GM19452 (cell line): ENCODE measurements at regions not wholly inside any gene's neighbourhood (a gene's known extent, or its start where the extent isn't known, plus 50 kb on each side); places are given as distances from the start of the nearest gene placed in this dataset.

Experiments
- ATAC-seq: cut with Tn5 transposase; IDR thresholded peaks from one replicate; pipeline ENCODE4 v1.9.1; 2021; ENCODE audit not compliant: unreplicated experiment

DNA sequence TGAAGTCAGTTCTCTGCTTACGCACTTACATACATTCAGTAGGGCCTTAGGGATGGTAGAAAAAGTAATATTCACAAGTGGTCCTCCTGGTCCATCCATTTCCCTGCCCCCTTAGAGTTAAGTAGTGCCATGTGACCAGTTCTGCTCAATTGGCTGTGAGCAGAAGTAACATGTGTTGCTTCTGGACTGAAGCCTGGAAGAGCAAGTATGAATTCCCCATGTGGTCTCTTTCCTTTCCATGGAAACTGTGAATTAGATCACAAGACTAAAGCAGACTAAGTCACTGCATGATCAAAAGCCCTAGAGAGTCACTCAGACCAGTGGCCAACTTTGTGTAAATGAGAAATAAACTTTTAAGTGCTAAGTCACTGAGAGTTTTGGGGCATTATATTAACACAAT lies 341.7 kb upstream of the CADM1 start:
- ATAC-seq, result no peak

DNA sequence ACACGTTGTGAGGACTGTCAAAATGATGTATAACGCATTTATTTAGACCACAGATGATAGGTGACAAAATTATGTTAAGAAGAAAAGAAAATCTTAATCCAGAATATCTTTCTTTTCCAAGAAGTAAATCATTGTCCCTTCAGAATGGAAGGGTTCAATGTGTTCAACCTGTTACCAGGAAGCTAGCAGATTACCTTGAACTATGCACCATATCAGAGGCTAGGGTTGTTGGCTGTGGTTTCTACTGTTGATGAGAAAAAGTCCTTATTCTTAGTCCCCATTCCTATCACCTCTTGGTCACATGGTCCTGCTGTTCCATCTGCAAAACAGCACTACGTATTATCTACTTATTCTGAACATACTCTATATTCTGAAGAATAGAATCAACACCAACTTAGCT lies 339.5 kb upstream of the CADM1 start:
- no peak for ATAC-seq

DNA sequence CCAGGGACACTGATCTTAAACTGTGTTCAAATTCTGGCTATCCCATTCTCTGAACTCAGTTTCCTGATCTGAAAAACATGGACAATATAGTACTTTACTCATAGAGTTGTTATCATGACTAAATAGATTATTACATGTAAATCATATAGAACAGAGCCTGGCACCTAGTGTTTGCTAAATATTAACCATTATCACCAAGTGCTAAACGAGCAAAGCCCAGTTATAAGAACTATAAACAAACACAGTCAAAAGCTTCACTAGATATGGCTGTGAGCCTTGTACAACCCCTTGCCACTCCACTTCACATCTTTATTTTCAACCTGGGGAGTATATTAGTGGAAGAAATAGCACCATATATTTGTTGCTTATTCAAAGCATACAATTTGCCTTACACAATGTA lies 338.9 kb upstream of the CADM1 start:
- no peak for ATAC-seq

DNA sequence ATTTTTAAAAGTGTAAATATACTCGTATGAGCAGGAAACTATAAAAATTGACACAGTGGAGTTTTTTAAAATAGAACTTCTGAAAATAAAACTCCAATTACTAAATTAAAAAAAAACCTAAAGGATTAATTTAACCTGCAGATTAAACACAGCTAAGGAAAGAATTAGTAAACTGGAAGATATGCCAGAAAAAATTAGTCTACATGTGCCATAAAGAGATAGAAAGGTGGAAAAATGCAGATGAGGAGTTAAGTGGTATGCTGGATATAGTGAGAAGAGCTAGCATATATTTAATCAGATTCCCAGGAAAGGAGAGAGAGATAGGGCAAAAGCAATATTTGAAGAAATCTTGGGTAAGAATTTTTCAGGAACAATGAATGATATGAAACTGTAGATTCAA lies 315.8 kb upstream of the CADM1 start:
- ATAC-seq, result no peak

DNA sequence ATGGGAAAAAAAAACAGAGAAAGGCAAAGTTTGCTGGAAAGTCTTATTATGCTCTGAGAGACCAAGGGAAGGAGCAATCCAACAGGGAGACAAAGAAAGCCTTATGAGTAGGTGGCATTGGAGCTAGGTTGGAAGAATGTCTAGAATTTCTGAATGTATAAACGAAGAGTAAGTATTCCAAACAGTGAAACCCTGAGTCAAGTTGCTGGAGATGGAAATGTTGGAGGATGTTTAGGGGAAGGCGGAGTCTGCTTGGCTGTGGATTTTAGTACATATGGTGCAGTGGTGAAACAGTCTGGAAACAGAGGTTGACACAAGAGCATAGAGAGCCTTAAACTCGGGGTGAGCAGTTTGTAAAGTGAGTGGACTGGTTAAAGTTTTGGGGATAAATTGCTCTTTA lies 314.8 kb upstream of the CADM1 start:
- ATAC-seq, result no peak

DNA sequence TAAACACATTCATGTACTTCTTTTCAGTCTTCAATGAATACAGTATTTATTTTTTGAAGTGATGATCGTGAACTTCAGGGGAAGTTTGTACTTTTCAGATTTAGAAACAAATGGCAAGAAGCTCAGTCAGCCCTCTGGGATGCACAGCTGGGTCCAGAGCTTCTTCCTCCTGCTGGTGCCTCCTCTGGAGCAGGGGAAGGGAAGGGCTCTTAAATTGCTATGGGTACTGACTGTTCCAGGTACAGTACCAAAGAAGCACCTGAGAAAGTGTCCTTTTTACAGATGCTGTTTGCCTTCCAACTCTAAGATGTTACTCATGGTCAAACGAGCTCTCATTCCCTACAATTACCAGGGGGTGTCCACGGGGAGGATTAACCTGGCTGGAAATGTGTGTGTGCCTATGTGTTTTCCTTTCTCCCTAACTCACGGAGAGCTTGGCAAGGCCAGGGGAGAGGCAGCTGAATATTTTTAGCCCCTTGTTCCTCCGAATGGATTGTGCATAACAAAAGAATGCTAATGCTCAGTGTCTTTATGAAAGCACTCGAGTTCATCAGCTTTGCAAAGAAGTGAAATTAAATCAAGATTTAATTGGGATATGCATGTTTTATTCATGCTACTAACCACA lies 313.7 kb upstream of the CADM1 start:
- no peak for ATAC-seq

DNA sequence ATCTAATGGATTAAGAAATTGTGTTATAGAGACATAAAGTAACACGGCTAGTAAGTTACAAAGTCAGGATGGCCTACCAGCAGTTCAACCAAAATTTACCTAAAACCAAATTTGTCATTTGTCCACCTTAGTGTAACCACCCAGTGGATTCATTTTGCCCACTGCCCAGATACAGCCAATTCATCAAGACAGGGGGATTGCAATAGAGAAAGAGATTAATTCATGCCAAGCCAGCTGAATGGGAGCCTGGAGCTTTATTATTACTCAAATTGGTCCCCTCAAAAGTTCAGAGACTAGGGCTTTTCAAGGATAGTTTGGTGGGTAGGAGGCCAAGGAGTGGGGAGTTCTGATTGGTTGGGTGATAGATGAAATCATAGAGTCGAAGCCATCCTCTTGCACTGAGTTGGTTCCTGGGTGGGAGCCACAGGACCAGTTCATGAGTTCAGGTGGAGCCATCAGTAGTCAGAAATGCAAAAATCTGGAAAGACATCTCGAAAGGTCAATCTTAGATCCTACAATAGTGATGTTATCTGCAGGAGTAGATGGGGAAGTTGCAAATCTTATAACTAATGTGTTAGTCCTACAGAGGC lies 304.2 kb upstream of the CADM1 start:
- ATAC-seq, result no peak

DNA sequence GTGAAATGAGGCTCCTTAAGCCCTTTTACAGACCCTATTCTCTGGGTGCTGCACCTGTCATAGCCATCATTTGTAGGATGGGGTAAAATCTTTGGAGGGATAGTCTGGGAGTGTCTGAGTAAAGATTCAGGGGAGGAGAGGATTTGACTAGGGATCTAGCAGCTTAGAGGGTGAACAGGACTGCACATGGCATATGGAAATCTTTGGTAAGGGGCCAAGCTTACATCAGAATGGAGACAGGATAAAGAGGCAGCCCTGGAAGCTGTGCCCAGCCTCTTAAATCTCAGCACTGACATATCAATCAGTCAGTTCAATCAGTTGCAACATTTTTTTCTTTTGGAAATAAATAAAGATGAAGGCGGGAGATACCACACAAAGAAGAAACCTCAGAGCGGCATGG lies 301.8 kb upstream of the CADM1 start:
- no peak for ATAC-seq

DNA sequence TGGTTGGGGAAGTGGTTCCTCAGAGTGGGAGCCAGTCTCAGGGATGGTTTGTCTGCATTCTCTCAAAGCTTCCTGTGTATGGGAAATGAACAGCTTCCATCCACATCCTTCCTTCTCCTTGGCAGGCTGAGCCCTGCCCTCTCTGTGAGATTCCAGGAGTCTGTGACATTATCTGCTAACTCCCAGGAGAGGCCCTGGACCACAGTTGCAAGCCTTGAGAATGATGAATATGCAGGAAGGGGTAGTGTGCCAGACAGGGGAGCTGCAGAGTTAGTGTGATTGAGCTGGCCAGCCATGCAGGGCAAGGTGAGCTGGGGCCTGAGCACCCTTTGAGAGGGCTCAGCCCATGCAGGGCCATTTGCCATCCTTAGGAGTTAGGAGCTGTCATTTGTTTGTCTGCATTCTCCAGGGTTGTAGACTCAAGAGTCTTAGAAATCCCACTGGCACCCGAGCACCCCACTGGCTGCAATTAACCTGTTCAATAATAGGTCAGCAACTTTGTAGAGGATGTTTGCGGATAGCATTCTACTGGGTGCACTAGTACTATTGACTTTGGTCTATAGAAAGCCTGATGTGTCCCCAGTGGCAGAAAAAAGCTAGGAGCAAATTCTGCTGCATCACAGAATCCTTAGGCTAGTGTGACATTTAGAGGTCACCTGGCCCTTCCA lies 299.0 kb upstream of the CADM1 start:
- no peak for ATAC-seq

DNA sequence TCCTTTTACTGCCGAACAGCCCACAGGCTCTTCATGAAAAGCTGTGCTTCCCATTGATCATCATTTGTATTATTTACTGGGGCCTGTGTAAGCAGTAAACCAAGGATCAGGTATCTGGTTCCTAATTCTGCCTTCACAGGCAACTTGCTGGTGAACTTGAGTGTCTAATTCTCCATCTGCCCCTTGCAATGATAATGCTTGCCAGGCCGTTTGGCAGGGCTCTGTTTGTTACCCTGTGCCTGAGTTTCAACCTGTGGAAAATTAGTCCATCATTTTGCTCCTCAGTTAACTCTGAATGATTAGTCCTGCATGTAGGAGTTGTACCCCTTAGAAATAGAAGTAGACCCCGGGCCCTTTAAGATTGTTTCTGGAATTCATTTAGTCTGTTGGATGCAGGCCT lies 298.4 kb upstream of the CADM1 start:
- no peak for ATAC-seq

DNA sequence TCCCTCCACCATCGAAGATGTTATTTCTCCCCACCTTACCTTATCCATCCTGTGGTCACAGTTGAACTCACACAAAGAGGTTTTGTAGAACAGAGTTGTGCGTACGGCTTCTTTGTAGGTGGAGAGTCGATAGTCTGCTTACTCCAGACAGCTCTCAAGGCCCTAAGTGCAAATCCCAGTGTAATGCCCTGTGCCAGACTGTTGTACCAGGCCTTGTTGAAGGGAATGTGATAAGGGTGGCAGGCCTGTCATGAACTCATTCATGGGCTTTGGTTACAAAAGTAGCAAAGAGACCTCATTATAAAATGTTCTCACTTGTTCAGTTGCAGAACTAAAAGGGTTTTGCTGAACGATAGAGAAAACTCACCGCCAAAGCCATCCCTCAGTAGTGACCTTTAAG lies 288.7 kb upstream of the CADM1 start:
- no peak for ATAC-seq

DNA sequence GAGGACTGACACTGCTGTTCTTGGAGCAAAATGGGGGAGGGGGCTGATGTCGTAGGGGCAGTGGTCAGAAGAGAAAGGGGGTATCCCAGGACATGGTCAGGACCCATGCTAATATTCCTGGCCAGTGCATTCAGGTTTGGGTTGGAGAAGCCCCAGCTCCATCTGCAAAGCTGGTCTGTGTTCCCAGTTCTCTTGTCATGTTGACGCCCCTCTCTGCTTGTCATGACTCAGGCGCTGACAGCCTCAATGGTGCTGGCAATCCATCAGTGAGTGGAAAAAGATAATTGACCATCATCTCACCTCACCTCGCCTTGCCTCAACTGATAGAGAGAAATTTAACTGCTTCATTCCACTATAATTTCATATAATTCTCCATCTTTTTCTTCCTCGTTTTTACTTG lies 283.1 kb upstream of the CADM1 start:
- no peak for ATAC-seq

DNA sequence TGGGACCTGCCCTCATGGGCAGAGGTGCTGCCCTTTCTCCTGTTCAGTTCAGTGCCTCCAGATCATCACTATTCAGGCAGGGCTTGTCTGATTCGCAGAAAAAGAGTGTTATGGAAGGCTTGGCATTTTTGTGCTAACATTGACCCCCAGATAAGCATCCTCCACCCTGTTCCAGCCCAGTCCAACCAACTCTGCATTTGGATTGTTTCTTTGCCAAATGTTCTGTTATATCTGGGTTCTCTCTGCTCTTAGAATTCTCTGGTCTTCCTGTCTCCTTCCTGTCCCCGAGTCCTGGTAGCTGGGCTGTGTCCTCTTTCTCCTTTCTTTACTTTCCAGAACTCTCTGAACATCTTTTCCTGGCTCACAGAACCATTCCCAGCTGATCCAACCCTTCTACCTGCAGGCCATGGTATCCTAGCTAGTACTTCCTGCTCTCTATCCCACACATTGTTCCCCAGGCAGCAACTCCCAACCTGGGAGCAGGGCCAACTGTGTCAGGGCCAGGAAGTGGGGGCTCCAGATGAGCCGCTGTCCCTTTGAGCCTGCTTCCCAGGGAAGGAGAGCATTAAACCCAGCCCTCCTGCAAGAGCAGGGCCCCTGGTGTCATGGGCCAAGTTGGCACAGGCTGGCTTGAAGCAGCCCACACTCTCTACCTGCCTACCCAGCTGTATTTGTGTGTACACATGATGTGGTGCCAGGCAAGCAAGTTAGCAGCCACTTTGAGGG lies 280.7 kb upstream of the CADM1 start:
- ATAC-seq, result no peak

DNA sequence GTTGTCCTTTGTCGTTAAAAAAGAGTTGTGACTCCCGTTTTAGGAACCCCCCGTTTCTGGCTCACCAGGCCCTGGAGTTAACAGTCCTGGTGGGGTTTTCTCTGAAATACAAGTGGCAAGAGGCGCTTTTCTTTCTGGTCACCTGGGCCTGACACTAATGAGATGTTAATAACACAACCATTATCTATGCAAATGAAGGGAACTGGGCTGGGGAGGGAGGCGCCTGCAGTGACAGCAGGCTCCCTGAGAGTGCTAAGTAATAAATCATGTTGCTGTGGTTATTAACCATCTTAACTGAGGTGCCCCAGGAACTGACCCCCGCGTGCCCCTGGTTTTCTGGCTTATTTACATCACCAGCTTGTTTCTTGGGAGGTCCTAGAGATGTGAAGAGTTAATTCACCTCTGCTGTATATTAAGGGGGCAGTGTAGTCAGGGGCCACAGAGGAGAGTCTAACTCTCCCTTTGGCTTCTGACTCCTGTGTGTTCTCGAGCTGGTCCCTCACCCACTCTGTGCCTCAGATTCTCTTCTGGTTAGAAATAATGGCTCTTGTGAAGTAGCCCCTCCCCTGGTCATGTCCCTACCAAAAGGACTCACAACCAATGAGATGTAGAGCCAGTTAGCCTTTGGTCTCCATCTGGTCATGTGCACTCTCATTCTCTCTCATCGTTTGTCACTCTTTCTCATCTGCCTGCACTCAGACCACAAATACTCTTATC lies 276.6 kb upstream of the CADM1 start:
- no peak for ATAC-seq

DNA sequence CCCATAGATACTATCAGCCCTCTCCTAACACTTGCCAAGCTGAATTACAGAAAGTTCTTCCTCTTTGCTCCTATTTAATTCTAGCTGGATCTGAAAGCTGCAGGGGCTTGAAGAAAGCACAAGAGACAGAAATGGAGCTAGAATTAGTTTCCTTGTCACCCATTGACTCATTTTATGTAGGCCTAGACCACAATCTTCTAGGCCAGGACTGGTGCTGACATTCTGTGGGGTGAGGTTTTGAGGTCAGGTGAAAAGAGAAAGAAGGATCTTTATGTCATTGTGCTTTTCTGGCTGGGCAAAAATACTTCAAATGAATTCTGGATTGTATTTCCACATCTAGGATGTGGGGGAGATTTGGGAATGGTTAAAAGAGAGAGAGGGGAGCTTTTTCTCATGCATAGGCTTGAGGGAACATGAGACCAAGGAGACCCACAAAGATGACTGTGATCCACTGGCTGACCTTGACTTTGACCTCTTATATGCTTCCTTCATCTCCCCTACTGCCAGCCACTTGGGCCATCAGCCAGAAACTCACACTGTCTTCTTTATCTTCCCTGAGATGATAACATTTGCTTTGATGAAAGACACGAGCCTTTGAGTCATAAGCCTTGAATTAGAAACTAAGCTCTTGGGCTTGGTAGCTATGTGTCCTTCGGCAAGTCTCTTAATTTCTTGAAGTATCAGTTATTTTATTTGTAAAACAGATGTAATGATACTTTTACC lies 274.9 kb upstream of the CADM1 start:
- no peak for ATAC-seq

DNA sequence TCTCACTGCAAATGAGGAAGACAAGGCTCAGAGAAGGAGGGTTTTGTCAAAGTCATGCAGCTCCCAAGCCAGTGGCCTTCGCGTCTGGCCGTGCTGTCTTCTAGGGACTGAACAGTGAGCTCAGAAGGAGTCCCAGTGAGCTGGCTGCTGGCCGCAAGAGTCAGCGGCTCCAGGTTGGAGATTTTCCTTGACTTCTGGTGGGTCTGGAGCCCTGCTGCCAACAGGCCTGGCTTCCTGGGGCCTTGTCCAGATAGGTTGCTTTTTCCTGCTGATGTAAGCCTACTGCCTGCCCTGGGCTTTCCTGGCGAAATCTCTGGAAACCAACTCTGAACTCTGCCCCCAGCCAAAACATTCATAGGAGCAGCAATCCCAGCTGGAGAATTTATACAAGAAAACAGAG lies 272.7 kb upstream of the CADM1 start:
- no peak for ATAC-seq

DNA sequence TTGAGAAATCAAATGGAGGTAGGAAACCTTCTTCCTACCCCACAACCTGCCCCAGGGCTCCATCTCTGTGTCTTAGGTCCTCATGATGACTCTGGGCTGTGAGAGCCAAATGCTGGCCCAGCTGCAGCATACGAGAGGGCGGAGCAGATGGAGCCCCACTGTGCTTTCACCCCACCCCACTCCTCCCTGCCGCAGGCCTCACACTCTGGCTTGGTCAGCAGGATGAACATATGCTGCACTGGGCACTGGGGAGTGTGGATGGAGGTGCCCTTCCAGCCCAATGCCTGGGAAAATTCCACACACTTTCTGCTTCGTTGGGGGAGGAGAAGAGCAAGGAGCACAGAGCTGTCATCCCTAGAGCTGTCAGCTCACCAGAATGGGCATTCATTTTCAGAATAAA lies 271.6 kb upstream of the CADM1 start:
- no peak for ATAC-seq

DNA sequence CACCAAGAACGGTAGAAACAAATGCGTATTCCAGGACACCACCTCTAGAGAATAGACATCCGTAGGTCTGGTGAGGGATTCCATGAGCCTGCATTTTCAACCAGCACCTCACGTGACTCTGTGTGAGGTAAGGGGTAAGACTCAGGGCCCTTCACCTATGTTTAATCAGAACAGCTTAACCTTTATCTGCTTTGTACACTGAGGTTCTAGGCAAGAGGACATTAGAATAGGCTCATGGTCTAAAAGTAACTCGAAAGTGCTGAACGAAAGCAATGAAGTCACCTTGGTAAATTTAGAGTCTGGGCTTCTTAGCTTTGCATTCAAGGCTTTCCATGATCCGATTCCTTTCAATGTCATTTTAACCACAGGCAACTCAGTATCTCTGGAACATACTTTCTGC lies 270.5 kb upstream of the CADM1 start:
- ATAC-seq, result no peak

DNA sequence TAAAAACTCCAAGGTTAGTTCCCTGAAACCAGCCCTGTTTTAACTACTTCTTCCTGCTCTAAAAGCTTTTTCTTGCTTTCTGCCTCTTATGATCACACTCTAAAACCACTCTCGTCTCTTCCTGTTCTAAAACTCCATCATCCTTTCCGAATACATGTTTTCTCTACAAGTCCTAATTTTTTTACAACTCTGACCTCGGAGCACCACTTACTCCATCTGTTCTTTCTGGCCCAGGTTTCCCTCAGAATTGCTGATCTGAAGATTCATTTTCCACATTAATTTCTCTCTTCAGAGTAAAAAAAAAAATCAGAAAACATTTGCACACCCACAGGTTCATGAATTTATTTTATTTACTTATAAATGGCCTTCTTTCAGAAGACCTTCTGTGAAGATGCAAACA lies 265.7 kb upstream of the CADM1 start:
- ATAC-seq, result no peak

DNA sequence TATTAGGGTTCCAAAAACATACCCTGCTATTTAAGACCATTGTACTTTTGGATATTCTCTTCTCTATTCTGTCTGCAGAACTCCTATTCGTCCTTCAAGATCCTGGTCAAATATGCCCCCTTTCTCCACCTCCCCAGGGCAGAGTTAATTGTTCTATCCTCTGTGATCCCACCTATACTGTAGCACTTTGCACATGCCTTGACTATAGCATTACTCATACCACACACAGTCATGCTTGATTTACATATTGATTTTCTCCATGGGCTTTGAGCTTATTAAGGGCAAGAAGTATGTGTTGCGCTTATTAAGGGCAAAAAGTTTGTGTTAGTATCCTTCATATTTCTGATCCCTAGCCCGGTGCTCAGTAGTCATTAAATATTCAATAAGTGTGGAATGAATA lies 263.7 kb upstream of the CADM1 start:
- no peak for ATAC-seq
